ENCODE measurements at regions not wholly inside any gene's neighbourhood (a gene's known extent, or its start where the extent isn't known, plus 50 kb on each side); places are given as distances from the start of the nearest gene placed in this dataset.

- Histone ChIP-seq H3K4me3 (replicated peaks in 1 of 3; ENCODE audit: low read depth in 2 of 3, low read length in 3 of 3) (no peak overlapping the region), H3K79me2 (ENCODE audit: insufficient read depth, low read length) (no peaks in the 10 kb centered on the region), H3K9me3 (replicated peaks in 1 of 2; ENCODE audit: control insufficient read depth in 1 of 2, insufficient read depth in 1 of 2, low read length in 2 of 2) (peaks cover 14 to 31% of the 10 kb centered on the region in 2 donors), H3K27ac (ENCODE audit: low read depth in 1 of 2, low read length in 2 of 2) (no peak overlapping the region), H2AFZ (ENCODE audit: insufficient read depth, low read depth, low read length, poor library complexity, severe bottlenecking) (no peak overlapping the region), H3K9ac (ENCODE audit: insufficient read depth, low read length, poor library complexity, severe bottlenecking) (no peak overlapping the region), H3K4me1 (ENCODE audit: control insufficient read depth in 1 of 2, insufficient read depth in 2 of 2, low read length in 2 of 2) (no peaks in the 10 kb centered on the region), H3K36me3 (replicated peaks in 1 of 2; ENCODE audit: control insufficient read depth in 1 of 2, insufficient read depth in 2 of 2, low read length in 2 of 2) (no peaks in the 10 kb centered on the region), H3K4me2 (replicated peaks; ENCODE audit: extremely low read depth, low read length, poor library complexity, severe bottlenecking) (no peak overlapping the region), H3K27me3 (ENCODE audit: control insufficient read depth in 2 of 2, insufficient read depth in 2 of 2, low read length in 2 of 2) (no peaks in the 10 kb centered on the region), H4K20me1 (ENCODE audit: insufficient read depth, low read length) (no peaks in the 10 kb centered on the region)
- no peak for TF ChIP-seq CTCF (IDR thresholded peaks at IDR 0.05)
- no peak overlapping the region for H3K4me3 Mint-ChIP-seq
- peaks cover 13 to 38% (median 28%) of the 10 kb centered on the region in 7 donors for H3K9me3 Mint-ChIP-seq
- H3K36me3 Mint-ChIP-seq: no peaks in the 10 kb centered on the region
- H3K27ac Mint-ChIP-seq: no peak overlapping the region
- intact Hi-C loops (cut with micrococcal nuclease): no loop called here
- no peaks in the 10 kb centered on the region for H3K4me1 Mint-ChIP-seq
- WGBS (ENCODE audit: insufficient coverage): 82% methylated on average over 3 of the region's 7 CpGs
- peaks cover 0 to under 1% (median 0%) of the 10 kb centered on the region in 3 donors for H3K27me3 Mint-ChIP-seq (ENCODE audit: low read depth in 3 of 3)
- DNase-seq: no peak
Observed at GRCh38 chr3:5692446-5692845, 504.9 kb downstream of the EDEM1 start.

- WGBS (ENCODE audit: insufficient coverage): no CpG with 5 or more reads among the region's 1 CpG
- H3K27me3 Mint-ChIP-seq (ENCODE audit: low read depth in 3 of 3): peaks cover 0 to 2% (median 0%) of the 10 kb centered on the region in 3 donors
- H3K4me3 ChIP-seq (replicated peaks in 1 of 3; ENCODE audit: low read depth in 2 of 3, low read length in 3 of 3): no peak overlapping the region
Observed at GRCh38 chr3:5694266-5694665, 506.8 kb downstream of the EDEM1 start.

More at GRCh38 chr3:5694266-5694665, 506.8 kb downstream of the EDEM1 start:
- Mint-ChIP-seq H3K27ac (no peak overlapping the region), H3K4me1 (no peaks in the 10 kb centered on the region), H3K4me3 (no peak overlapping the region), H3K36me3 (no peaks in the 10 kb centered on the region), H3K9me3 (peaks cover 13 to 37% (median 23%) of the 10 kb centered on the region in 7 donors)
- no peak overlapping the region for H3K27ac ChIP-seq (ENCODE audit: low read depth in 1 of 2, low read length in 2 of 2)
- H3K4me1 ChIP-seq (ENCODE audit: control insufficient read depth in 1 of 2, insufficient read depth in 2 of 2, low read length in 2 of 2): no peaks in the 10 kb centered on the region
- H3K9ac ChIP-seq (ENCODE audit: insufficient read depth, low read length, poor library complexity, severe bottlenecking): no peak overlapping the region
- H3K9me3 ChIP-seq (replicated peaks in 1 of 2; ENCODE audit: control insufficient read depth in 1 of 2, insufficient read depth in 1 of 2, low read length in 2 of 2): peaks cover 14 to 31% of the 10 kb centered on the region in 2 donors
- H3K79me2 ChIP-seq (ENCODE audit: insufficient read depth, low read length): no peaks in the 10 kb centered on the region
- no peak overlapping the region for H2AFZ ChIP-seq (ENCODE audit: insufficient read depth, low read depth, low read length, poor library complexity, severe bottlenecking)
- no peak for TF ChIP-seq CTCF (IDR thresholded peaks at IDR 0.05)
- no peaks in the 10 kb centered on the region for H3K36me3 ChIP-seq (replicated peaks in 1 of 2; ENCODE audit: control insufficient read depth in 1 of 2, insufficient read depth in 2 of 2, low read length in 2 of 2)
- DNase-seq: no peak
- H3K4me2 ChIP-seq (replicated peaks; ENCODE audit: extremely low read depth, low read length, poor library complexity, severe bottlenecking): no peak overlapping the region
- intact Hi-C loops (cut with micrococcal nuclease): no loop called here
- no peaks in the 10 kb centered on the region for H4K20me1 ChIP-seq (ENCODE audit: insufficient read depth, low read length)
- no peaks in the 10 kb centered on the region for H3K27me3 ChIP-seq (ENCODE audit: control insufficient read depth in 2 of 2, insufficient read depth in 2 of 2, low read length in 2 of 2)
